Activated CD4-positive, alpha-beta T cell treated with anti-CD3 and anti-CD28 coated beads for 1 hour (primary cell): ENCODE measurements at regions not wholly inside any gene's neighbourhood (a gene's known extent, or its start where the extent isn't known, plus 50 kb on each side); places are given as distances from the start of the nearest gene placed in this dataset.
"Not testable (repeated sequence)": the region's sequence is repeated elsewhere in the genome, so short reads cannot be mapped to it uniquely, and the experiment has no call there.

Experiments
- DNase-seq: peaks from one replicate; pipeline ENCODE4 v3.0.0-alpha.2; 2020

DNA sequence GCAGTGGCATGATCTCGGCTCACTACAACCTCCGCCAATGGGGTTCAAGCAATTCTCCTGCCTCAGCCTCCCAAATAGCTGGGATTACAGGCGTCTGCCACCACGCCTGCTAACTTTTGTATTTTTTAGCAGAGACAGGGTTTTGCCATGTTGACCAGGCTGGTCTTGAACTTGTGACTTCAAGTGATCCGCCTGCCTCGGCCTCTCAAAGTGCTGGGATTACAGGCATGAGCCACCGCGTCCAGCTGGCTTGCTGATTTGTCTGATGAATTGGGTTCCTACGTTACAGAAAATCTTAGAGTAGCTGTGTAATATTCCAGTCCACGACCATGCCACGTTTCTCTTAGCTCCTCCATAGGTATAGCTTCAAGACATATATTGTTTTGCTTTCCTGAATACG is 102.6 kb upstream of the OTOS start:
- not testable (repeated sequence) for DNase-seq

DNA sequence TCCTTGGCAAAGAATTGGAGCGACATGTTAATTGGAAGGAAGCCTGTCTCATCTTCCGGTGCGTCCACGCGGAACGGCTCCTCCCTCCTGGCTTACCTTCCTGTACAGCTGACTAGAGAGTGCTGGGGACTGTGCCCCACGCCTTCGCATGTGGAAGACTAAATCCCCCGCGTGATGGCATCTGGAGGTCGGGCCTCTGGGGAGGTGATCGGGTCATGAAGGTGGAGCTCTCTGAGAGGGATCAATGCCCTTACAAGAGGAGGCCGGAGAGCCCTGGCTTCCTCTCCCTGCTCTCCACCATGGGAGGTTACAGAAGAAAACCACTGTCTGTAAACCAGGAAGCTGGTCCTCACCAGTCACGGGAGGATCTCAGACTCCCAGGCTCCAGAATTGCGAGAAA is 104.1 kb upstream of the OTOS start:
- no peak for DNase-seq

DNA sequence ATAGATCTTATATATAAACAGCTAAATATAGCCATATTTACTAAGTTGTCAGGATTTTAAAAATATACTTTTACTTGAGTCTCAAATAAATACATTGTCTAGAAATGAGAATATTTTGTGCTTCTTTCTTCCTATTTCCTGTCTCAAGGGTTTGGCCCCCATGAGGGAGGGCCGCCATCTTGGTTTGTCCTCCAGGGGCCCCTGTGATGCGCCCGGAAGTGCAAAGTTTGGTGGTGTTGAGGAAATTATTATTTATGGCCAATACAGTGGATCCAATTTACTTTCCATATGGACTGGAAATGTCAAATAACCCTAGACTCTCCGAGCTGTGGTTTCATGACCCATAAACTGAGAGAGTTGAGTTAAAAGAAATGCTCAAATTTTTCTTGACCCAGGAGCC is 104.7 kb upstream of the OTOS start:
- DNase-seq, result no peak

DNA sequence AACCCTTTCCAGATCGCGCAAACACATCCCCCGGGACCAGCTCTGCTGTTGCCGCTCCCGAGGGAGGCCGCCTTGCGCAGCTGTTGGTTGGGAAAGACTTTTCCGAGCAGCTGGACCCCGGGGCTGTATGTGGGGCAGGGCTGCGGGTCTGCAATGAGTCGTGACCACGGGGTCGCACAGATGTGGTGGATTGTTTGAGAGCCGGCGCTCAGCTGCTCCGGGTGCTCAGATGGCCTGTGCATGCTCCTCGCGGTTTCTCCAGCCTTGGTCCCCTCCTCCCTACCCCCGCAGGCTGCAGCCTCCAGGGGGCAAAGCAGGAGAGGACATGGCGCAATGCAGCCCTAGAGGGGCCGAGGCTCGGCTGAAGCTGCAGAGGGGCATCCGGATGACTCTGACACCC is 105.2 kb upstream of the OTOS start:
- no peak for DNase-seq

DNA sequence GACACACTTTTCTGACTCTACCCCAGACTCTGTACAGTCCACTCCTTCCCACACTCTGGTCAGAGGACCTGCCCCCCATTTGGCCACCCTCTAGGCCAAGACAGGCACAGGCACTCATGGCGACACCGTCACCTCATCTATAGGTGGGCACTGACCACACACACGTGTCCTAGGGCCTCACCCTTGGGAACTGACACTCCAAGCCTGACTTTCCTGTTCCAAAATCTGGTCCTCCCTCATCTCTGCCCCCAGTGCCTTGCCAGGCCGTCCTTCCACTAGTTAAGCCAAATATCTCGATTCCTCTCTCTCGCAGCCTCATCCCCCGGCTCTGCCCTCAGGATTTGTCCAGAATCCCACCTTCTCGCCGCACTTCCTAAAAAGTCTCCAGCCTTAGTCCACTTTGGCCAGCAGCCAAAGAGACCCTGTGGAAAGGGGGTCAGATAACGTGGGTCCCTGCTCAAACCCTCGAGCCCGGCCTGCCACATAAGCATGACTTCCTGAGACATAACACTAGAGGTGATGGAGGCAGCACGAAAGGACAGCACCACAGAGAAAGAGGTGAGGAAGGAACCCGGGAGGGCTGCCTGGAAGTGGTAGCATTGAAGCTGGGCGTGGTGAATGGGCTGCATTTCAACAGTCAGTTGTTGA is 105.8 kb upstream of the OTOS start:
- no peak for DNase-seq

DNA sequence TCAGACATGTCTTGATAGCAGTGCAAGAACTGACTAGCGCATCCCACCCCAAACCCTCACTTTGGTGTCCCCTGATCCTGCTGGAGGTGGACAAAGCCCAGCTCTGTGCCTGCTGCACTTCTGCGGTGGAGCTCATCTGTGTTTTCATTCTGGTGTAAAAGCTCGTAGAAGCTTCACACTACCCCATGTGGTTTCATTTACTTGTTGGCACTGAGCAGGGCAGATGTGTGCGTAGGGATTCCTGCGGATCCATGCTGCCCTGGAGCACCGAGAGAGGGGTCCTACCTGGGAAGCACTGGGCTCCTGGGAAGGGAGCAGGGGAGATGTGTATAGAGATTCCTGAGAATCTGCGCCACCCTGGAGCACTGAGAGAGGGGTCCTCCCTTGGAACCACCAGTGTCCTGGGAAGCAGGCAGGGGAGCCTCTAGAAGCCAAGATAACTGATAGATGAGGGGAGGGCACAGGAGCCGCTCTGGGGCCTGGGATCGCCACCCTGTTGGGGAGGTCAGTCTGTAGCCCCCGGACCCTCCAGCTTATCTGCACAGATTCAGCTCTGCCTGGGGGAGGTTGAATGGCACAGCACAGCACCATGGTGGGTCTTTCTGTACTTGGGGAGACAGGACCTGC is 106.9 kb upstream of the OTOS start:
- no peak for DNase-seq

DNA sequence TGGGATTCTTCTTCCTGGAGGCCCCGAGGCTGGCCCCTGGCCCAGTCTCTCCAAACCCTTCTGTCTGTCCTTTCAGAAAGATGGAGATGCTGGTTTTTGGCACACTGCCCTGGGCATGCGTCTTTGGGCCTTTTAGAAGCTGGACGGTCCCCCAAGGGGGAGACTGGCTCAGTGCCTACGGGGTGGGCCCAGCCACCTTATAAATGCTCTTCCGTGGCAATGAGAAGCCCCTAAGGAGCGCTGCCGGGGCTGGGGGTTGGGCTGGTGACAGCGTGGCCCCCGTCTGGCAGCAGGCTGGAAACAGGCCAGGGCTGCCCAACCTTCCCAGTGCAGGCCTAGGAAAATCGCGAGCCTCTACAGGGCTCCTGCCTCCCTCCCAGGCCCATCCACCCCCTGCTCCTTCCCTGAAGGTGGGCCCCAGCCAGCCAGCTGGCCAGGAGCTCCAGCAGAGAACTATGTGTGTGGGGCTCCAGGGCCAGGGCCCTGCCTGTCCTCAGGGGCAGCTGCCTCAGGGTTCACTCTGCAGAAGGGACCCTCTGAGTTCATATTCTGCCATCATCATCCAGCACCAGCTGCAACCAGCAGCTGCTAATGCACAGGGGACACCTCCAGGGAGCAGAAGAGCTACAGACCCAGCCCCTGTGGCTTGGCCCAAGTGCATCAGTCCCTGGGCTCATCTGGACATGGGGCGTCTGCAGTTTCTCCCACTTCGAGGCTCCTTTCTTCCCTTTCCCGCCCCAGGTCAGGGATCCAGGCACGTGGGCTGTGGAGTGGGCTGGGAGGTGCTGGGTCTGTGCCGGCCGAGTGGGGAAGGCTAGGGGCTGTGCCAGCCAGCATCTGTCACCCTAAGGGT is 107.6 kb upstream of the OTOS start:
- no peak for DNase-seq

DNA sequence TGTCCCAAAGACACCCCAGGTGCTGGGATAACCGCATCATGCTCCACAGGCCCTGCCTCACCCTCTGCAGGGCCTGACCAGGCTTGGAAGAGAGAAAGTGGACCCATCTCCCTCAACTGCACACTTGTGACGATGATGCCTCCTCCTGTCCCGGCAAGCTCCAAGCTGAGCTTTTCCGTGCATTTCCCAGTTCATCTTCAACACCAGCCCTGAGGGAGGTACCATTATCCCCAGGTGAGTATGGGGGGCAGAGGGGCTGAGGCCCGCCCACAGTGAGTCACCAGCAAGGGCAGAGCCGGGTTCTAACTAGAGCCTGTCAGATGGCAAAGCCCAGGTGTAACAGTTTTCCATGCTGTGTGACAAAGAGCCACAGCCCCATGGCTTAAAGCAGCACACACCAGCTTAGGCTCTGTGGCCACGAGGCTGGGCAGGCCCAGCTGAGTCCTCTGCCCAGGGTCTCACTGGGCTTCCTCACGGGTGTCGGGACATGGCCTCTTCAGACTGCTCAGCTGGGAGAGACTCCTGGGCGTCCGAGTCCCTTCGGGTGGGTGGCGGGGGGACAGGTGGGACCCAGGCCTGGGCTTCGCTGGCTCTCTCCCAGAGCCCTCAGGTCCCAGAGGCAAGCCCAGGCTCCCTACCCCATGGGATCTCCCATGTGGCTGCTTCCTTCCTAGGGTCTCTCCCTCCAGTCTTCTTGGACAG is 108.4 kb upstream of the OTOS start:
- DNase-seq, result no peak

DNA sequence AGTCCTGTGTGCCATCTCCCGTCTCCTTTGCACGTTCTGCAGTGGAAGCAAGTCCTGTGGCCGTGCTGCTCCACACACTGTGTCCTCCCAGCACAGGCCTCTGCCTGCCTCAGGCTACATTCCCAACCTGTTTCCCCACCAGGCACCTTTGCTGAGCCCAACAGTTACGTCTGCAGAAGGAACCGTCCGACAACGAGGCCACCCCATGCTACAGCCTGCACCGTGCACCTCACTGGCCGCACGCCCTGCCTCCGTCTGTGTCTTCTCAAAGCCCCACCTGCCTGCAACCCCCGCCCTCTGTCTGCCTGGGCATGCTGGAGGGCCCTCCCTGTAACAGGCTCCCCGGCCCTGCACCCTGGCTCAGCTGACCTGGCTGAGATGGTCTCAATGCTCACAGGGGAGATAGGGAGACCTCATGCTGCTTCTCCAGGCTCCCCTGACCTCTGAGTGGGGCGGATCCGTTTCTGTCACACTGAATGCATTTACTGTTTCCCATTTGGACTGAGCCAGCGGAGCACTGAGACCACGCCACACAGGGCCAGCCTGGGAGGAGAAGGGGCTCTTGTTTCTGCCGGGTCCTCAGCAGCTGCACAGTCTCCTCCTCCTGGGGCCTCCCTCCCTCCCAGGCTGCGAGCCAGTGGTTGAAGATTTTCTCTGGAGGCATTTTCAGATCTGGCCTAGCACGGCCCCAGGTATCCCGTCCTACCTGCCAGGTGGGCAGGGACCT is 109.1 kb upstream of the OTOS start:
- no peak for DNase-seq

DNA sequence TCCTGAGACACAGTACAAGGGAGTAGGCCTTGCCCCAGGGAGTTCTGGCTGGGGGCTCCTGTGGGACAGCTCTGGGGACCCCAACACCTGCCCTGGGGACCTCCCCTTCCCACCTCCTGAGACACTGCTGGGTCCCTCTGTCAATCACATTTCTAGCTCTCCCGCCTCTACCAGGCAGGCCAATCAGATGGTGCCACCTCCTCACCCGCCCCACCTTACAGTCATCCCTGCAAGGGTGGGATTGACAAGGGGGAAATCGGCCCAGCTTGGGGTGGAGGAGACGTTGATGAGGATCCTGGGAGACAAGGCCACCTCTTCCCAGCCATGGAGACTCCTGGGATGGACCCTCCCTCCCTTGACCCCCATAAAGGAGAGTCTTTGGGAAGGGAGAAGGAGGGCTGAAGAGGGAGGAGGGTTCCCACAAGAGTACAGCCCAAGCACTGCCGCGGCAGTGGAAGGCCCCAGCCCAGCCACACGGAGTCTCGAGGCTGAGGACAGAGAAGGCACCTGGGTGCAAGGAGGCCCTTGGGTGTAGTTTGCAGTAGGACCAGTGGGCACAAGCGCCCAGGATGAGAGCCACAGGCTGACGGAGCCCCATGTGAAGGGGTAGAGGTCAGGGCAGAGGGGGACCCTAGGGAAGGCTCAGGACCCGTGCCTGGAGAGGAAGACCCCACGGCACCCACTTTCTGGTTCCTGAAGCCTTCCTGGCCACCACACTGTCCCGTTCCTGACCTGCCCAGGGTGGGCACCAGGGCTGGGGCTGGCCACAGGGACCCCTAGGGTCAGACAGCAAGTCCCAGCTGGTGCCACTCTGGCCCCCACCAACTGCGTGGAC is 109.9 kb upstream of the OTOS start:
- no peak for DNase-seq

DNA sequence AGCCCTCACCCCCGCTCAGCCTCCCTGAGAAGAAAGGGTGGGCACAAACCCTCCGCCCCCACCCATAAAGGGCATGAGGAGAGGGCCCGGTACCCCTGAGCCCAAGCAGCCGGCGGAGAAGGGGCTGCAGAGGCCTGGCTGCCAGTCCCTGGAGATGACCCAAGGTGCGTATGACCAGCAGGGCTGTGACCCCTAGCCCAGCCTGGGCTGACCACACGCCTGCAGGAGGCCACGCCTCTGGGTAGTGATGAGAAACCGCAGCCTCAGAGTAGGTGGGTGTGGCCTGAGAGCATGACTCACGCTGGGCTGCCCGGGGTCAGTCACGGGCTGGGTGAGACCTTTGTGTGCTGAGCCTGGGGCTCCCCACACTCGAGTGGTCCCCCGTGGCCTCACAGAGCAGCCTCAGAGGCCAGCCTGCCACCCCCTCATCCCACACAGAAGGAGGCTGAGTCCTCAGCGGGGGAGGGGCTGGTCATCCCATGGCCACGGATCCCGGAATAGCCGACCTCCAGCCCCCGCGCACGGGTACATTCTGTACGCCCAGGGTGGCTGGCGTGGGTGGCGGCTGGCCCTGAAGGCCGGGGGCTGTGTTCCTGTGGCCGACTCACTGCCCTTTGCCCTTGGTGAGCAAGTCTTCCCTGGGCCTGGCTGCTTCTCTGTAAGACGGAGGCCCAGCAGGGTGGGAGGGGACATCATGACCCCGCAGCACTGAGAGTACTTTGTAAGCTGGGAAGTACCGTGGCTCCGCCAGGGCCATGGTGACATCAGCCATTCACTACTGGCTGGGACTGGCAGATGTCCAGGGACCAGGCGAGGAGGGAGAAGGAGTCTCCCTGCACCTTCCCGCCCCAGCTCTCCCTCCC is 110.8 kb upstream of the OTOS start:
- DNase-seq, result no peak

DNA sequence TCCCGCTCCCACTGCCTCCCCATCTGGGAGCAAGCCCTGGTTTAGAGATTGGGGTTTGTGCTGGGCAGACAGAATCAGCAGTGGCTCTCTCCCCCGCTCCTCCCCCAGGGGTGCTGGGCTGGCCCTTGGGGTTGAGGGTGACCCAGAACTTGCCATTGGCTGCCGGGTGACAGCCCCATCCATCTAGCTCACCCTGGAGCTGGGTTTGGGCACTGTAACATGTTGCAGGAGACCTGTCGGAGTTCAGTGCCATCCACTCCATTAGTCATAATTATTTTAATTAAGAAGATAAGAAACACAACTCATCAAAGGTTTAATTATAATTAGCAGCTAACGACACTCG is 111.4 kb upstream of the OTOS start:
- no peak for DNase-seq

DNA sequence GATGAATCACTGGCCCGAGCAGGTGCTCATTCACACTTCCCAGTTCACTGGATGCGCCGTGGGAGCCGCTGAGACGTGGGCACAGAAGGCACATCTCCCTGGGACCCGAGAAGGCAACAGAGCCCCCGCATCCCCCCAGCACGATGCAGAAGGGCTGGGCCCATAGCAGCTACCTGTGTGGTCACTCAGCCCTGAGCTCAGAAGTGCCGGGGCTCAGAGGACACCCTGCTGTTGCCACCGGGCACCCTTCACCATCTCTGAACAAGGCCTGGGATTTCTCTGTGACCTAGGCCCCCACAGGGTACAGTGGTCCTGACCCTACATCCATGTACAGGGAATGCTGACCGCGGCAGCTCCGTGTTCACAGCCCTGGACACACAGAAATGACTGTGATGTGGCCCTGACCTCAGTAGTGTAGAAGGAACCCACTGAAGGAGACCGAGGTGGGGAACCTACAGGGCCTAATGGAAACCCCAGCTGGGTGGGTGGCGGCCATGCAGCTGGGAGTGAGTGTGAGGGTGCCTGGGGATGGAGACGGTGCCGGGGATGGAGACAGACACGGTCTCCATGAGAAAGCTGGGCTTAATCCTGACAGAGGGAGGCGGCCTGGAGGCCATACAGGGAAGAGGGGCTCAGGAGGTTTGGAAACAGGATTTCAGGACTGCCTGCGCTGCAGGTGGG is 111.9 kb upstream of the OTOS start:
- no peak for DNase-seq

DNA sequence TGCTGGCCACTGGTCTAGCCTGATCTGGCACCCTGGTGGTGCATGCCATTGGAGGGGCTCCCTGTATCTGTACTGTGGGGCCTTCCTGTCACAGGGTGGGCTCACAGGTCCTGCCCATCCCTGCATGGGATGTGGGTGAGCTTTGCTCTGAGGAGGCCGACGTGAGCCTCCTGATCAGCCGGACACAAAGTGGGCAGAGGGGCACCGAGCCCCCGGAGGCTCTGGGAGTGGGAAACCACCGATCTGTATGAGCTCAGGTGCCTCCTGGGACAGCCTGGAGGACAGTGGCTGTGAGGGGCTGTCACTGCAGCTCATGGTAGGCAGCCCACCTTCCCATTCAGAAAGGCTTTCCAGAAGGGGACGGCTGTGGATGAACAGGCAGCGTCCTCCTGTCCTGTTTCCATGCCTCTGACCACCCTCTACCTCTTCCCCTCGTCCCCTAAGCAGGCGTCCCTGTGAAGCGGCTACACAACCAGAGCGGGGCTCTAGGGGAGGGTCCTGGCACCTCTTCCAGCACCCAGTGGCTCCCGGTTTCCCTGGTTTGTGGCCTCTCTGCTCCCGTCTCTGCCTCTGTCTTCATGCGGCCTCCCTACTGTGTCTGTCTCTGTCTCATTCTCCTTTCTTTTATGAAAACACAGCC is 112.5 kb upstream of the OTOS start:
- DNase-seq, result no peak

DNA sequence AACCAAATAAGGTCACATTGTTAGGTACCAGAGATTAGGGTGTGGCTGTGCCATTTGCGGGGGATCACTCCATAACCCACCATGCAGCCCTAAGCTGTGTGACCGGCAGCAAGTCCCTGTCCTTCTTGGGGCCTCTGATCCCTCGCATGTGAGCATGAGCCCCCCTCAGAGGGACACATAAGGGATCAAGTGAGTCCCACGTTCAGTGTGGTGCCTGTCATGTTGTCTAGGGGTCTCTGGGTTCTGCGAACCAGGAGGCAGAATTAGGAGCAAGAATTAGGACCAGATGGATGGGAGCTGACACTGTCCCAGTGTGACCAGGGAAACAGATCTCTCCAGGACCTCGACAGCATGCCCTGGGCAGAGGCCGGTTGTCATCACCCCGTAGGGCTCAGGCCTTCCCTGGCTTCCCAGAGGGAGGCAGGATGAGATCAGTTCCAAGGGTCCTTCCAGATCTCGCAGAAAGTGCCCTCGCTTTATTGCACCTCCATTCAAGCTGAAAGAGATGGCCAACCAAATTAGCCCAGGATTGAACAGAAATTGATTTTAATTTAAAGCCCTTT is 113.2 kb upstream of the OTOS start:
- DNase-seq, result no peak

DNA sequence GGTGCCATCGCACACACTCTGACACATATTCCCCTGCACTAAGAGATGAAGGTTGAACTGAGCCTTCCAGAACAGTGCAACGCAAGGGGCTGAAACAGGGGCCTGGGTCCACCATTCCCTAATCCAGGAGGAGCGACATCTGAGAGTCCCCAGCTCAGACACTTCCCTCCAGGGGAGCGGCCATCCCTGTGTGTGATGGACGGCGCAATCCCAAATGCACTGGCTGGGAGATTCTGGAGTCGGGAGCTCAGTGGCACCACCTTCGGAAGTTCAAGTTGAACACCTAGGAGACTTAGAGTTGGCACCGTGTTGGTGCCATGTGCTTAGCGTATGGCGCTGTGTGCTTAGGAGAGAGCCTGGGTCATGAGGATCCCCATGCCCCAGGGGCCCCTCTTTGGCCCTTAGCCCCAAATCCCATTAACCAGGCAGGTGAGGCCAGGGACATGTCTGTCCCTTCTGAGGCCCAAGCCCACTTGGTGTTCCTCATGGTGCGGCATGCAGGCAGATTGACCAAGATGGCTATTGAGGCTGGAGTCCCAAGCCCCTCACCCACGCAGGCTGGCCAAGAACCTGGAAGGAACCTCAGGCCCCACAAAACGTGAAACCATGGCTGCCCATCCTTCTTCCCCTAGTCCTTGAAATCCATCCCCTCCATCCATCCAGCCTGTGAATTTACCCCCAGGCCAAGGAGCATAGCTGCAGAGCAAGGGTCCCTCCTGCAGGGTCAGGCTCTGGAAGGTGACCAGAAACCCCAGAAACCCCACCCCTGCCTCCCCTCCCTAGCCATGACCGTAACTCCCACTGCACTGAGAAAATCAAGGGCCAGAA is 114.1 kb upstream of the OTOS start:
- no peak for DNase-seq

DNA sequence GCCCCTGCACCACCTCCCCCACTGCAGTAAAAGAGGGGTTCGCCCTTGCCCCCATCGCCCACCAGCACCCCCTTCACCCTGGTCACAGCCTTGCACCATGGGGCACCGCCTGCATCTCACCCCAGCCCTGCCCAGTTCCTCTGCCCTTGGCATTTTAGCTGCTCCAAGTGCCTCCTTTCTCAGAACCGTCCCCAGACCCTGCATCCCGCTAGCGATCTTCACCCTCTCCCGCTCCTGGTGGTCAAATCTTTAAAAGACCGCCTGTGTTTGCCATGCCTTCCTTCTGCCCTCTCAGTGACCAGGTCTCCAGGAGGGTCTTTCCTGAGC is 114.7 kb upstream of the OTOS start:
- no peak for DNase-seq

DNA sequence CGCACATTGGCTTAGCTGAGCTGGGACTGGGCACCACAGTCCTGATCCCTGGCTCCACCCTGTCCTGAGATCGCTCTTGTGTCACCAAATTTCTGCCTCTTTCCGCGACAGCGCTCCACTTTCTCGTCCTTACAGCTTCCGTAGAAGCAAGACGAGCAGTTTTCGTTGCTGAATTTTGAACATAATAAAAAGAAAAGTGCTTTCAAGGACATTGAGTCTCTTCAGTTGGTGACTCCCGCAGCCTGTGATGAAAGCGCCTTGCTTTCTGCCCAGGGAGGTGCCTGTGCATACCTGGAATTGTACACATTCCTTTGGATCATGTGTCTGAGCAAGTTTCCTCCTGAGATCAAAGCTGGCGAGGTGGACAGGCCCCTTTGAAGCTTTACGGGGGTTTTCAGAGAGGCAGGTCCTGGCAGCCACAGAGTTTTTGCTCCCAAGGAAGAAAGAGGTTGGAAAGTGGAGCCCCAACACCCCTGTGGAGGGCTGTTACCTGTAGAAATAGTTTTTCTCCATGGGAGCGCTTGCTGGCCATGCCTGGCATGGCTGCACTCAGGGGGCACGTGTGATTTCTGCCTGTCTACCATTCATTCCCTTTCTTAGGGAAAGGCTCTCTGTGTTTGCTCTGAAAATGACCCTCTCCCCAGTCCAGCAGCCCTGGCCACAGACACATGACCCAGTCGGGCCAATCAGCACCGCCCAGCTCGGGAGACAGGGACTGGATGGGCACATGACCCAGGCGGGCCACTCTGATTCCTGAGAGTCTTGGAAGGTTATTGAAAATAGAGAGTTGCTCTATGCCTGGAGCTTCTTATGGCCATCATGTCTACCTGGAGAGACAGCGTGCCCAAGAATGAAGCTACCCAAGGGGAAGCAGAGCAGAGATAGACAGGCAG is 115.6 kb upstream of the OTOS start:
- no peak for DNase-seq
